Amygdala (tissue), 56 donors: ENCODE measurements at regions not wholly inside any gene's neighbourhood (a gene's known extent, or its start where the extent isn't known, plus 50 kb on each side); places are given as distances from the start of the nearest gene placed in this dataset.

Source experiments
- DNase-seq, 56 donors: peaks; one replicate each; lab custom pipeline; 2025; lab: John Stamatoyannopoulos, UW

GRCh38 chr3:192068464-192069254 lies 607.7 kb downstream of the PYDC2 start:
- DNase-seq: no peak

- DNase-seq: no peak
Measured at GRCh38 chr3:192077795-192078497, 617.0 kb downstream of the PYDC2 start.

- DNase-seq: no peak
Measured at GRCh38 chr3:192079098-192079497, 618.1 kb downstream of the PYDC2 start.

GRCh38 chr3:192080336-192080735 lies 619.4 kb downstream of the PYDC2 start:
- DNase-seq: no peak

- no peak for DNase-seq
Measured at GRCh38 chr3:192082730-192083660, 622.0 kb downstream of the PYDC2 start.
